ENCODE measurements at regions not wholly inside any gene's neighbourhood (a gene's known extent, or its start where the extent isn't known, plus 50 kb on each side); places are given as distances from the start of the nearest gene placed in this dataset.

DNA sequence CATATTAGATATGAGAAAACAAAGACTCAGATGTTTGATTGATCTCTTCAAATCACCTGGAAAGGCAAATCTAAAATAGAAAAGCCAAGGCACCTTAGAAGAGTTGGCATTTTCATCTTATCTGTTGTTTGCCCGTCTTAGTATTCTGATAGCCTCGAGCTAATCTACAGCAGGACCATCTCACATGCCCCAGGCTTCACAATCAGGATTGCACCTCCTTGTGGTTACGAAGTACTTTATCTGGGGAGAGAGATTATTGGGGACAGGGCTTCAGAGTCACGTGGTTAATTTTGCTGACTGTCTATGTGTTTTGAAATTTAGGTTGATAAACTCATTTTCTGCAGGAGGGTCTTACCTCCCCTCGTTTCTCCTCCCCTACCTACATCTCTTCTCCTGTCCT is 313.1 kb upstream of the ANXA10 start:
- H3K27me3 Mint-ChIP-seq (ENCODE audit: low read depth) = peaks cover 11% of the 10 kb centered on the region
- no peak overlapping the region for H3K4me3 Mint-ChIP-seq (ENCODE audit: unreplicated experiment)
- DNase-seq (ENCODE audit: low spot score) = no peak
- H3K27ac Mint-ChIP-seq (ENCODE audit: unreplicated experiment) = no peak overlapping the region
- no peaks in the 10 kb centered on the region for H3K4me1 Mint-ChIP-seq (ENCODE audit: low read depth)
- H3K9me3 Mint-ChIP-seq (ENCODE audit: low read depth) = peaks cover 9% of the 10 kb centered on the region
- TF ChIP-seq, protein P1, sequence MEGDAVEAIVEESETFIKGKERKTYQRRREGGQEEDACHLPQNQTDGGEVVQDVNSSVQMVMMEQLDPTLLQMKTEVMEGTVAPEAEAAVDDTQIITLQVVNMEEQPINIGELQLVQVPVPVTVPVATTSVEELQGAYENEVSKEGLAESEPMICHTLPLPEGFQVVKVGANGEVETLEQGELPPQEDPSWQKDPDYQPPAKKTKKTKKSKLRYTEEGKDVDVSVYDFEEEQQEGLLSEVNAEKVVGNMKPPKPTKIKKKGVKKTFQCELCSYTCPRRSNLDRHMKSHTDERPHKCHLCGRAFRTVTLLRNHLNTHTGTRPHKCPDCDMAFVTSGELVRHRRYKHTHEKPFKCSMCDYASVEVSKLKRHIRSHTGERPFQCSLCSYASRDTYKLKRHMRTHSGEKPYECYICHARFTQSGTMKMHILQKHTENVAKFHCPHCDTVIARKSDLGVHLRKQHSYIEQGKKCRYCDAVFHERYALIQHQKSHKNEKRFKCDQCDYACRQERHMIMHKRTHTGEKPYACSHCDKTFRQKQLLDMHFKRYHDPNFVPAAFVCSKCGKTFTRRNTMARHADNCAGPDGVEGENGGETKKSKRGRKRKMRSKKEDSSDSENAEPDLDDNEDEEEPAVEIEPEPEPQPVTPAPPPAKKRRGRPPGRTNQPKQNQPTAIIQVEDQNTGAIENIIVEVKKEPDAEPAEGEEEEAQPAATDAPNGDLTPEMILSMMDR (IDR thresholded peaks at IDR 0.05) = no peak
- H3K36me3 Mint-ChIP-seq (ENCODE audit: low read depth) = no peaks in the 10 kb centered on the region

DNA sequence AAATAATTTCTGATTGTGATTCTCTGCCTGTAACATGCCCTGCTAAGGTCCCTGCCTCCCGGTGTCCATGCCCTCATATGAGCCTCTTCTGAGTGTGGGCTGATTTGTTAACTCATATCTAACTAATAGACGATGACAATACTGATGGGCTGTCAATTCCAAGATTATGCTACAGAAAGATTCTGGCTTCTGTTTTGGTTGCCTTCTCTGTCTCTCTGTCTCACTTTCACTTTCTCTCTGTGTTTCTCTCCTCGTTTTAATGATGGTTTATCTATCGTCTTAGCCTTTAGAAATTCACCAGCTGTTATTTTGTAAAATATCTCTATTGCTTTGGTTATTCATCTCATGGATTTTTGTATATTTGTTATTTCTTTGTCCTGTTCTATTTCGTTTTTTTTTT is 312.5 kb upstream of the ANXA10 start:
- no peak overlapping the region for H3K27ac Mint-ChIP-seq (ENCODE audit: unreplicated experiment)
- TF ChIP-seq, protein P1 (IDR thresholded peaks at IDR 0.05) = no peak
- no peak overlapping the region for H3K4me3 Mint-ChIP-seq (ENCODE audit: unreplicated experiment)
- no peaks in the 10 kb centered on the region for H3K4me1 Mint-ChIP-seq (ENCODE audit: low read depth)
- peaks cover 9% of the 10 kb centered on the region for H3K9me3 Mint-ChIP-seq (ENCODE audit: low read depth)
- no peak for DNase-seq (ENCODE audit: low spot score)
- H3K27me3 Mint-ChIP-seq (ENCODE audit: low read depth) = peaks cover 11% of the 10 kb centered on the region
- no peaks in the 10 kb centered on the region for H3K36me3 Mint-ChIP-seq (ENCODE audit: low read depth)

DNA sequence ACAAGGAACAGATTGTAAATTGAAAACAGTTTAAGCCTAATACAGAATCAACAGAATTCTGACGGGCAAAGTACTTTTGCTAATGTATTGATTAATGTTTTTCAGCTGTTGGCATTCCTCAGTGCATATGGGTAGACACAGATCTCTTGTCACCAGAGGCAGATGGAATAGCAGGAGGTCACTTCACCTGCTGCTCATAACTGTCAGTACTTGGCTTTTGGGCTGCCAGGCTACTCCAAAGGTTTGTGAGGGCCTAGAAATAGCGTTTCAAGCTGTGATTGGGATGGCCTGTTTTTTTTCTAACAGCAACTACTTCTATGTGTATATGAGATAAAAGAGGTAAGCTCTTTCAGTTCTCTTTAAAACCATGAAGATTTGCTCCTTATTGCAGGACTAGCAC is 307.5 kb upstream of the ANXA10 start:
- DNase-seq (ENCODE audit: low spot score) = no peak
- H3K27me3 Mint-ChIP-seq (ENCODE audit: low read depth) = peaks cover 10% of the 10 kb centered on the region
- H3K36me3 Mint-ChIP-seq (ENCODE audit: low read depth) = no peaks in the 10 kb centered on the region
- no peak overlapping the region for H3K4me3 Mint-ChIP-seq (ENCODE audit: unreplicated experiment)
- no peak overlapping the region for H3K27ac Mint-ChIP-seq (ENCODE audit: unreplicated experiment)
- peaks cover 2% of the 10 kb centered on the region for H3K9me3 Mint-ChIP-seq (ENCODE audit: low read depth)
- TF ChIP-seq, protein P1 (IDR thresholded peaks at IDR 0.05) = no peak
- peaks cover 7% of the 10 kb centered on the region for H3K4me1 Mint-ChIP-seq (ENCODE audit: low read depth)

DNA sequence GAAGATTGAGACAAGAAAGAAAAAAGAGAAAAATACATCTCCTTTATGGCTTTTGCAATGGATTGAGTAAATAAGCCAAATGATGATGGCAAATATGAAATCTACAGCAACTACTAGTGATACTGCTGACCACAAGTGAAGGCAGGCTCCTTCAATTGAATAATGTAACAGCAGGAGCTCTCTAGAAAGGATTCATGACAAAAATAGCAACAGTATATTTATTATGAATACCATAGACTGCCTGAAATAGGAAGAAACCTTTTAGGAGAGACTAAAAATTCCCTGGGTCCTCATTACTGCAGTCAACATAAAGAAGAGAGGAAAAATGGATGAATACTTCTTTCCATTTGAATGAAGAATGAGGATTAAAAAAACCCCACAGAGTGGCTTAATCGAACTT is 306.8 kb upstream of the ANXA10 start:
- Mint-ChIP-seq H3K4me3 (ENCODE audit: unreplicated experiment) (no peak overlapping the region), H3K9me3 (ENCODE audit: low read depth) (peaks cover 2% of the 10 kb centered on the region), H3K27ac (ENCODE audit: unreplicated experiment) (no peak overlapping the region), H3K27me3 (ENCODE audit: low read depth) (peaks cover 10% of the 10 kb centered on the region), H3K36me3 (ENCODE audit: low read depth) (no peaks in the 10 kb centered on the region), H3K4me1 (ENCODE audit: low read depth) (peaks cover 7% of the 10 kb centered on the region)
- DNase-seq (ENCODE audit: low spot score) = no peak
- TF ChIP-seq, protein P1 (IDR thresholded peaks at IDR 0.05) = no peak

DNA sequence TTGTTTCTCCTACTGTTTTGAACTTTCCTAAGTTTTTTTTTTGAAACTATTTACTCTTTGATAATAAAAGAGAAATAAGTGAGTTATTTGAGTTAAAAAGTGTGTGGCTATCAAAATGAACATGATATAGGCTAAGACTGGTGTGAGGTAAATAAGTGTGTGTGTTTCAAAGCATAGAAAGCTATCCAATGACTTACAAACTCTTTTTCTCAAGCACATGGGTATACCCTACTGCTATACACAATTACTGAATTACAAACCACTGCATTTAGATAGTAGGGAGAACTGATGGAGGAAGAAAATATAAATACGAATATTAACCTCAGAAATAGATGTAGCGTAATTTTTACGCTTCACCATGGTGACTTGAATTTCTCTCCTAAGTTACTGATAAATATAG is 305.8 kb upstream of the ANXA10 start:
- Mint-ChIP-seq H3K4me3 (ENCODE audit: unreplicated experiment) (no peak overlapping the region), H3K9me3 (ENCODE audit: low read depth) (peaks cover 2% of the 10 kb centered on the region), H3K4me1 (ENCODE audit: low read depth) (peaks cover 7% of the 10 kb centered on the region), H3K27me3 (ENCODE audit: low read depth) (peaks cover 10% of the 10 kb centered on the region), H3K36me3 (ENCODE audit: low read depth) (no peaks in the 10 kb centered on the region), H3K27ac (ENCODE audit: unreplicated experiment) (no peak overlapping the region)
- no peak for DNase-seq (ENCODE audit: low spot score)
- TF ChIP-seq, protein P1 (IDR thresholded peaks at IDR 0.05) = no peak
